ENCODE measurements at regions not wholly inside any gene's neighbourhood (a gene's known extent, or its start where the extent isn't known, plus 50 kb on each side); places are given as distances from the start of the nearest gene placed in this dataset.
"Not testable (repeated sequence)": the region's sequence is repeated elsewhere in the genome, so short reads cannot be mapped to it uniquely, and the experiment has no call there.

DNA sequence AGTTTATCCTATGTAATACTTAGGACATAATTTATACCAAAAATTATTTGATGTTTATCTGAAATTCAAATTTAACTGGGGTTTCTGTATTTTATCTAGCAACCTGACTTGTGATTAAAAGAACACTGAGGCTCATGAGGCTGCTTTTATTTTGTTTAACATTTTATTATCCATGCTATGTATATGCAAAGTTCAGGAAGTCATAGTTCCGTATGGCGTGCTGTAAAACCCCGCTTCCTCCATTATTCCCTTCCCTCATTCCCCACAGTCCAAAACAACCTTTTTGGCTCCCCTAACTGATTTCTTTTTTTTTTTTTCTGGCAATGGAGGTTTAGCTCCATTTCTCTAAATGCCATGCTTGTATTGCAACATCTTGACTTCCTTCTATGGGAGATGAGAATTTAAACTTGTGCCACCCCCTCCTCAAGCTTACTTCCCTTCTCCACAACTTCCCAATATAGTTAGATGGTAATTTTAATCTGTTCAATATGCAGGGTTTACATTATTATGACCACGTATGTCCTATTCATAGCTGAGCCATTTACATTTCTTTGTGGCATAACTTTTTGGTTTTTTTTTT lies 138.0 kb upstream of the DNAH14 start:
- no peak for DNase-seq

DNA sequence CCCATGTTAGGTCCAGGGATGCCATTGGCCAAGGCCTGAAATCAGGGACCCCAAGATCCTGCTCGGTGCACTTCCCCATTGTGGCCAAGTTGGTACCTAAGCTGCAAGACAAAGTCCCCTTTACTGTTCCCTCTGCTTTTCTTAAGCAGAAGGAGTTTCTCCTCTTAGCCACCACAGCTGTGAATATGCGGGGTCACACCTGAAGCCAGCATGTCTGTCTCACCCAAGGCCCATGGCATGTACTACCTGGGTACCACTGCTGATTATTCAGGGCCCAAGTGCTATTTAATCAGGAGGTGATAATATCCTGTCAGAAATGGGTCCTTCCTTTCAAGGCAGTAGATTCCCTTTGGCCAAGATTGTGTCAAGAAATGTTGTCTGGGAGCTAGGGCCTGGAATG lies 133.9 kb upstream of the DNAH14 start:
- no peak for DNase-seq

DNA sequence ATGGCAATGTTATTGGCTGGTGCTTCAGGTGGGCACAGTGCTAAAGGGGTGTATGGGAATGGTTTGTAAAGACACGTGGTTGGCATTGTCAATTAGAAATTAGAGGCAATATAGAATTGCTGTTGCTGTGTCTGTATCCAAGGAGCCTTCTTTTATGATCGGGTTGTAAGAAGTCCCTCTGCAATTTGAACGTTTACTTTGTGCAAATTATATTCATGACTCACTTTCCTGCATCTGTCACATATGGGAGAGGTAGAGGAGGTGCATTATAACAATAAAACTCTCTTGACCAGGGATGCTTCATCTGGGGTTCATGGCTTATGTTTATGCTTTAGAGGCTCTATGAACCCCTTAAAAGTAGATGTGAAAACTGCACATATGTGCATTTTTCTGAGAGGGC lies 130.4 kb upstream of the DNAH14 start:
- DNase-seq, result no peak

DNA sequence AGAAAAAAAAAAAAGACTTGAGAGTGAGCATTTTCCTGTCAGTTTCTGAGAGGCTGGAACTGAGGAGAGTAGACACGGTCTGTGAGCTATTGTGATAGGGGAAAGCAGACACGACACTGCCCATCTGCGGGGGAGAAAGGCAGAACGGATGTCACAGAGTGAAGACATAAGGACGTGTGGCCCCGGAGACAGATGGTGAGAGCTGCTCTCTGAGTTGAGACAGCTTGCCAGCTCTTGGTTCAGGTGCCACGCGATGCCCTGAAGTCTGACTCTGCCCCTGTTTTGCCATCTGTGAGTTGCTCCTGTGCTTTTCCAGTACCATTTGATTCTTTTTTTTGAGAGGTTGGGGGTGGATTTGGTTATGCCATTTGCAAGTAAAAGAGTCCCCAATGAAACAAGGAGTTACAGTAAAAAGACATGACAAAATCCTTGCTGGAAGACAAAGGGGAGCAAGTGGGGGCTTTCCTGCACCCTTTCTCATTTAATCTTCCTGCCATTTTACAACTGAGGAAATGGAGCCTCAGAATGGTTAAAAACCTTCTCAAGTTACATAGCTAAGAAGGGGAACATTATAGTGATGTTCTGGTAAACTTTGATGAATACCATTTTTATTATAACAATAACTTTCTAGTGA lies 128.9 kb upstream of the DNAH14 start:
- DNase-seq, result no peak

DNA sequence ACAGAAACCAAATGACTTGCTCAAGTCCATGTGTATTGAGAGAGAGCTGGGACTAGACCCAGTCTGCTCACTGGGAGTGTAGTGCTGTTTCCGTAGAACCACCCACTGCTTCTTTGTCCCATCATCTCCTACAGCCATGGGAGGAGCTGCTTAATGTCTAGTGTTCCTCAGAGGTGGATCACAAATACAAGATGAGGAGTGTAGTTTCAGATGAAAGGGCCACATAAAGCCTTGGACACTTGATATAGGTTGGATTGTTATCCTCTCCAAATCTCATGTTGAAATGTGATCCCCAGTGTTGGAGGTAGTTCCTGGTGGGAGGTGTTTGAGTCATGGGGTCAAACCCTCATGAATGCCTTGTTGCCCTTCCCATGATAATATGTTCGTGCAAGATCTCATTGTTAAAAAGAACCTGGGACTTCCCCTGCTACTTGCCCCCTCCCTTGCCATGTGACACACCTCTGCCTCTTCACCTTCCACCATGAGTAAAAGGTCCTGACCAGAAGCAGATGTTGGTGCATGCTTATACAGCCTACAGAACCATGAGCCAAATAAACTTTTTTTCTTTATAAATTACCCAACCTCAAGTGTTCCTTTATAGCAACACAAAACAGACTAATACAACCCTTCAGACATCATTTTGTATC lies 127.5 kb upstream of the DNAH14 start:
- no peak for DNase-seq

DNA sequence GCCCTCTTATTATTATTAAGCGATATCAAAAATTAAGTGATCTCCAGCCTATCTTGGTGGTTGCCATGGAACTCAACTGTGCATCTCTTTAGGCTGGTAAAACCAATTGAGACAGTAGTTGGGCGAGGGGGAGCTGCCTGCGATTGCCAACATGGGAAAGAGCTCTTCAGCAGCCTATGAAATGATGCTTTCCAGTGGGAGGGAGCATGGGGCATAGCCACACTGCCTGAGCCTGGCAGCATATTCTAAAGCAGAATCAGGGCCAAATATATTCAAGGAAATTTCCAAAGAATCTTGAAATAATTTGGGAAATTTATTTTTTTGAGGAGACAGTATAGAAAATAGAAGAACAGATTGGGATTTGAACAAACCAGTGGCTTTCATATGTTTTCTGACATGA lies 126.9 kb upstream of the DNAH14 start:
- no peak for DNase-seq

DNA sequence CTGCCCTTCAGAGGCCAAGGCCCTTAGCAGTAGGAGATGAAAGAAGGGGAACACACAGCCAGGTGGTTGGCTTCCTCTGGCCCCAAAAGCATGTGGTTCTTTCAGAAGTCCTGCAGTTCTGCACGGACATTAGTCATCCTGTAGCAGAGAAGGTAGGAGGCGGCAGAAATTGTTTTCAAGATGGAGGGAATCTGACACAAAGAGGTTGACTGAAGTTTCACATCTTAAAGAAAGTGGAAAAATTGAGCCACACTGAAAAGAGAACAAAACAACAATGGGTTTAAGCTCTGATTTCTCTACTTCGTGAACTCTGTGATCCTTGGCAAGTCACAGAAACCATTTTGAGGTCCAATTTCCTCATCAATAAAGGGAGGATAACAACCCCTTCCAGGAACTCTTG lies 125.3 kb upstream of the DNAH14 start:
- DNase-seq, result no peak

DNA sequence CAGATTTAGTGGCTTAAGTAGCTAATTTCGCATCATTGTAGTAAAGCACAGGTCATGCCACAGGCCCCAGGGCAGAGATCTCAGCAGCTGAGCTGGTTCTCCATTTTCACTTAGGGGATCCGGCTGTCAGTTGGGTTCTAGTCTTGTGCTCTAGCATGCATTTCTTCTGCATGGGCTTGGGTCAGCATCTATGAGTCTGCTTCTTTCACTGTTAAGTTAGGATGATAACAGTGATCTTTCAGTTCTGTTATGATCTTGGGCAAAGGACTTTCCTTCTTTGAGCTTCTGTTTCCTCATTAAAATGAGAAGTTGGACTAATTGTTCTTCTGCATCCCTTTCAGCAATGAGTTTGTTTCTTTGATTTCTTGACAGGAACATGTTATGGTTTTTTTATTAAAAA lies 123.6 kb upstream of the DNAH14 start:
- no peak for DNase-seq

DNA sequence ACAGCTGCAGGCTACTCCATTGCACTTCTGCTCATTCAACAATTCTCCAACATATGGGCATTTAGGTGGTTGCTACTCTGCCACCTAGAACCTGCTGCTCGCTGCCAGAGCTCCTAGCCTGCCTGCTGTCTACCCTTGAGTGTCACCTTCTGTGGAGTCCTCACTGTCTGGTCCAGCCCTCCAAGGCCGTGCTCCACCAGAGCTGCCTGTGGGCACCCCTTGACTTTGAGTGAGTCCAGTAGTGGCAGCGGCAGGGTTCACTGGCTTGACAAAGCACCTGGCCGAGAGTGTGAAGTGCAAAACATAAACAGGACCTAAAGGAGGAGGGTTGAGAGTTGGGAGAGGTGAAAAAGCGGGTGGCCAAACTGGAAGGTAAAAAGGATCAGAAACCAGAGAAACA lies 120.3 kb upstream of the DNAH14 start:
- no peak for DNase-seq

DNA sequence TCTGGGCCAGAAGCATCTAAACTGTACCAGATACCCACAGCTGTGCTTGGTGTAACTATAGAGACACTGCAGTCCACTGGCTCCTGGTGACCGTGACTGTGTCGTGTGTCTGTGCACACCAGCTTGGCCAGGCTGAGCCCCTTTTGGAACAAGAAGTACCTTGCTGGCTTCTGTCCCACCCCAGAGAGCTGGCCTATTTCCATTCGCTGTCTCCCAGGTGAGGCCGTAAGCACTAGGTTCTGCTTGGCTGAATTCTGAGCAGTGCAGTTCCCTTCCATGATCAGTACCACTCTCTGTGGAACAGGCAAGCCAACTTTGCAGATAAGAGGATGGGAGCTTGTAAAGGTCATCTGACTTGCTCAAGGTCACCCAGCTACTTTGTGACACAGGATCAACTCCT lies 119.9 kb upstream of the DNAH14 start:
- no peak for DNase-seq

DNA sequence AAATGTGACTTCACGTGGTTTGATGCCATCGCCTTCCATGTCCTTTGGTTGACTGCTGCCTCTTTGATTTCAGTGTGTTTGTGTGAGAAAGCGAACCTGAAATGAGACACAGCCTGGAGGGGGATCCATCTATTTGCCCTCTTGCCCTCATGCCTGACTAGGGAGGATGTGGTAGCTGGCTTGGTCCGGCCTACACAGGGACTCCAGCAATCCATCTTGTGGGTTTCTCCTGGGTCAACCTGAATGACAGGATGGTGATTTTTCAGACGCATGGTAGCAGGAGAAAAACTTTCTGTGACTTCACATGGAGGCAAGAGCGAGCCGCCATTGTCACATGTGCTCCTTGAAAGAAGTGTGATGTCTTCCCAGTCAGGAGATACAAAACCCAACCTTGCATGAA lies 117.9 kb upstream of the DNAH14 start:
- no peak for DNase-seq

DNA sequence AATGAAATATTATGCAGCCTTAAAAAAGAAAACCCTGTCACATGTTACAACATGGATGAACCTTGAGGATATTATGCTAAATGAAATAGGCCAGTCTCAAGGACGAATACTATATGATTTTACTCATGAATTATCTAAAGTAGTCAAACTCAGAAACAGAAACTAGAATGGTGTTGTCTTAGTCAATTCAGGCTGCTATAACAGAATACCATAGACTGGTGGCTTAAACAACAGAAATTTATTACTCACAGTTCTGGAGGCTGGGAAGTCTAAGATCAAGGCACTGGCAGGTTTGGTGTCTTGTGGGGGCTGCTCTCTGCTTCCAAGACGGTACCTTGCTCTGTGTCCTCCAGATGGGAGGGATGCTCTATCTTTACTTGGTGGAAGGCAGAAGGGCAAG lies 113.8 kb upstream of the DNAH14 start:
- no peak for DNase-seq

DNA sequence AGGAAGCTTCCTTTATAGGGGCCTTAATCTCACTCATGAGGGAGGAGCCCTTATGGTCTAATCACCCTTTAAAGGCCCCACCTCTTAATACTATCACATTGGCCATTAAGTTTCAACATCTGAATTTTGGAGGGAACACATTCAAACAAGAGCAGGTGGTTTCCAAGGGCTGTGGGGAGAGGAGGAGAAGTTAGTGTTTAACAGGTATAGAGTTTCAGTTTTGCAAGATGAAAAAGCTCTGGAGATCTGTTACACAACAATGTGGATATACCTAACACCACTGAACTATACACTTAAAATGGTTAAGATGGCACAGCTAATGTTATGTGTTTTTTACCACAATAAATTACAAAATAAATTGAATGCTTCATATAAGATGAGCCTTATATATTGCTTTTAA lies 113.4 kb upstream of the DNAH14 start:
- no peak for DNase-seq

DNA sequence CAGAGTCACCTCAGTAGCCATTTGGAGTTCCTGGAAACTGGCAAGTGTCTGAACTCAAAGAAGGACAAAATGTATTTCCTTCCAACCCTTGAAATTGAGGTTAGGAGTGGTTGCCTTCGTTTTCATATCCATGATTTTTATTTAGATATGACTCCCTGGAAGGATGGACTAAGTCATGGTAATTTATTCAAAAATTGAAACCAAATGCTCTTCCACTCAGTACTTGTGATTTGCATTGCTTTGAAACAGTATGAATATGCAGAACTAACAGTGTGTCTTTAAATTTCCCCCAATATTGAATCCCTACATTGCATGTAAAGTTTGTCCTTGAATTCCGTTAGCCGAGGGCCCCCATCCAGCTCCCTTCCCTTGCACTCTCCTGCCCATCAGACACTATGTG lies 112.1 kb upstream of the DNAH14 start:
- no peak for DNase-seq

DNA sequence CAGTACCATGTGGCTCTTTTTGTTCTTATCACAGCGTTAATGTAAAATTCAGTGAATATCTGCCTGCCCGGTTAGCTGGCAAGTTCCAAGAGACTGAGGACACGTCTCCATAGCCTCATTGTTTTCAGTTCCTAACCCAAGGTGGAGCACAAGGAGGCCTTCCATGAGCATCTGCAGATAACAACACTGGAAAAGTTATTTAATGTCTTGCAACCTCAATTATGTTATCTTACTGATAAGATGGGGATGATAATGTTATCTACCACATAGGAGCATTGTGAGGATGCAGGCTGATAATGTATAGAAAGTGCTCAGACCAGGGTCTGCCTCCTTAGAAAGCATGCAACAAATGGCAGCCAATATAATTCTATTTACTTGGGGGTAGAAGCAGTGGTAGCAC lies 109.6 kb upstream of the DNAH14 start:
- no peak for DNase-seq

DNA sequence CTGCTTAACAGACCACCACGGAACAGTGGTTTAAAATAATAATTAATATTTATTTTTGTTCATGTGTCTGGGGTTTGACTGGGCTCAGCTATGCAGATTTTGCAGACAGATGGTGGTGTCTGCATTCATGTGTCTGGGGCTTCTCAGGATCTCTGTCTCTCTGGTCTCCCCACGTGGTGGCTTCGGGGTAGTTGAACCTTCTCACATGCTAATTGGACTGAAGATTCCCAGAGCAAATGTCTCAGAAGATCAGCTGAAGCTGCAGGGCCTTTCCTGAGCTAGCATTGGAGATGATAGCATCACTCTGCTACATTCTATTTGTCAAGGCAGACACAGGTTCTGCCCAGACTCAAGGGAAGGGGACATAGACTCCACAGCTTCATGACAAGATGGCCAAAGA lies 109.1 kb upstream of the DNAH14 start:
- DNase-seq, result no peak

DNA sequence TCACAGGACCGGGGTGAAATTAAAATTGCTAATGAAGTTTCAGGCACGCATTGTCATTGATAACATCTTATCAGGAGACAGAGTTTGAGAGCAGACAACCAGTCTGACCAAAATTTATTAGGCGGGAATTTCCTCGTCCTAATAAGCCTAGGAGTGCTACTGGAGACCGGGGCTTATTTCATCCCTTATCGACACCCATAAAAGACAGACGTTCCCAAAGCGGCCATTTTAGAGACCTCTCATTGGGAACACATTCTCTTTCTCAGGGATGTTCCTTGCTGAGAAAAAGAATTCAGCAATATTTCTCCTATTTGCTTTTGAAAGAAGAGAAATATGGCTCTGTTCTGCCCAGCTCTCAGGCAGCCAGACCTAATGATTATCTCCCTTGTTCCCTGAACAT lies 107.7 kb upstream of the DNAH14 start:
- not testable (repeated sequence) for DNase-seq

DNA sequence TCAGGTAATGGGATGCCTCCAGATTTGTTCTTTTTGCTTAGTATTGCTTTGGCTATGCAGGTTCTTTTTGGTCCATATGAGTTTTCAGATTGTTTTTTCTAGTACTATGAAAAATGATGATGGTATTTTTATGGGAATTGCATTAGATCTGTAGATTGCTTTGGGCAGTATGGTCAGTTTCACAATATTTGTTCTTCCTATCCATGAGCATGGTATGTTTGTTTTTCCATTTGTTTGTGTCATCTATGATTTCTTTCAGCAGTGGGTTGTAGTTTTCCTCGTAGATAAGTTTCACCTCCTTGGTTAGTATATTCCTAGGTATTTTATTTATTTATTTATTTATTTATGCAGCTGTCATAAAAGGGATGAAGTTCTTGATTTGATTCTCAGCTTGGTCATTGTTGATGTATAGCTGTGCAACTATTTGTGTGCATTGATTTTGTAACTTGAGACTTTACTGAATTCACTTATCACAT lies 103.9 kb upstream of the DNAH14 start:
- DNase-seq, result no peak

DNA sequence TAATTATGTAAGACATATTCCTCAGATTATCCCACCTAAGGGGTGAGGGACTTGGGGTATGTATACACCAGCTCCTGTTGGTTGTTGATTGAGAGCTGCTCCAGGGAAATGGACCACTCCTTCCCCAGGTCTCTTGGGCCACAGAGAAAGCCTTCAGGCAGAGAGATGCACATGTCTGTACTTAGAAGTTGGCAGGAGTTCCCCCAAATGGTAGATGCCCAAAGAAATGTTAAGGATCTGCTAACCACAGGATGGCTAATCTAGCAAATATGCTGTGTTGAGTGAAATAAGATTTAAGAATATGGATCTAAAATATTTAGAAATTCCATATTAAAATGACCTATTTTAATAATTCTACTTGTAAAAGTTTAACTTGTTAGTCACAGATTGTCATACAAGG lies 100.8 kb upstream of the DNAH14 start:
- DNase-seq, result no peak

DNA sequence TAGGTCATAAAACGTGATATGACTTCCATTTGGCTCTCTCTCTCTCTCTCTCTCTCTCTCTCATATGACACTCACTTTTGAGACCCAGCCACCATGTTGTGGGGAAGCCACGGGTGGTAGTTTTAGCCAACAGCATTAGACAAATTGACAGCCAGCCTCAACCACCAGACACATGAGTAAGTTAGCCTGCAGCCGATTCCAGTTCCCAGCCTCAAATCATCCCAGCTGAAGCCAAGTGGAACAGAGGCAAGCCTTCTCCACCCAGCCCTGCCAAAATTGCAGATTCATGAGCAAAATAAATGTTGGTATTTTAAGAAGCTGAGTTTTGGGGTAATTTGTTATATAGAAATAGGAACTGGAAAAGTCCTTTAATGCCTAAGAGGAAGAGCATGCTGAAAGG lies 98.0 kb upstream of the DNAH14 start:
- no peak for DNase-seq

DNA sequence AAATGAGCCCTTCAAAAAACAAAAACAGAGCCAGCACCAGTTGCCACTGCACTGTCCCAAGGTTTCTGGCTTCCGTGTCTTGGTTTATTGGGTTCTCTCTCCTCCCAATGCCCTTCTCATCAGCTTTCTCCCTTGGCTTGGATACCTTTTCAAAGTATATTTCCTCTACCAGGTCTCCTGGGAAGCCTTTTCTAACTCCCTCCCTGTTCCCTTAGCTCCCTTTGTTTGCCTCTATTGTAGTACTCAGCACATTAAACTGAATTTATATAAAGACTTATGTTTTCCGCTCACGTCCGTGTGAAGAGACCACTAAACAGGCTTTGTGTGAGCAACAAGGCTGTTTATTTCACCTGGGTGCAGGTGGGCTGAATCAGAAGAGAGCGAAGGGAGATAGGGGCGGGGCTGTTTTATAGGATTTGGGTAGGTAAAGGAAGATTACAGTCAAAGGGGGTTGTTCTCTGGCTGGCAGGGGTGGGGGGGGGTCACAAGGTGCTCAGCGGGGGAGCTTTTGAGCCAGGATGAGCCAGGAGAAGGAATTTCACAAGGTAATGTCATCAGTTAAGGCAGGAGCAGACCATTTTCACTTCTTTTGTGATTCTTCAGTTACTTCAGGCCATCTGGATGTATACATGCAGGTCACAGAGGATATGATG lies 89.7 kb upstream of the DNAH14 start:
- DNase-seq, result not testable (repeated sequence)

DNA sequence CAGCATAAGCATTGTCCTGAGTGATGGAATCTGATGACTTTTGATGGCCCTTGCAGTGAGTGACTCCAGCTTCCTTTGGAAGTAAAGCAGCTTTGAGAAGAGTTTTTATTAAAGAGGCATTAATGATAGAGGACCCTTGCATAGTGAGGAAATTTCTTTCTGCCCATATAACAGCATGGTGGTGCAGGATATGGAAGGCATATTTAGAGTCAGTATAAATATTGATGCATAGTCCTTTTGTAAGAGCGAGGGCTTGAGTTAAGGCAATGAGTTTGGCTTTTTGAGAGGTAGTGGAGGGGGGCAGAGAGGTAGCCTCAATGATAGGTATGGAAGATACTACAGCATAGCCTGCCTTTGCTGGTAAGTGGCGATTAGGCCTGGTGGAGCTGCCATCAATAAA lies 87.7 kb upstream of the DNAH14 start:
- DNase-seq, result not testable (repeated sequence)

Measured in muscle of arm (tissue), 1 donor.